Caco-2 (cell line): ENCODE measurements at regions not wholly inside any gene's neighbourhood (a gene's known extent, or its start where the extent isn't known, plus 50 kb on each side); places are given as distances from the start of the nearest gene placed in this dataset.

Source experiments
- BruUV-seq: library from RNA; stranded (reverse); fragments of 400-500 nt; replicated peaks from 2 replicates; lab custom pipeline; 2021; lab: Mats Ljungman, UMichigan
- CTCF ChIA-PET: fragments of 300-600 bp; sonication (Branson Sonifier 250); formaldehyde crosslinking; loops from one replicate; lab custom pipeline; 2022; ENCODE audit warnings: antibody characterized with exemption; lab: Charles Lee
- POLR2A ChIA-PET: fragments of 300-600 bp; sonication (Branson Sonifier 250); formaldehyde crosslinking; loops from one replicate; lab custom pipeline; 2022; ENCODE audit warnings: antibody characterized with exemption; lab: Charles Lee
- DNase-seq, 2 experiments: peaks; one replicate each; pipeline versions ENCODE4 v3.0.0 to v3.0.0-alpha.2; 2020 to 2022
- H3K27me3 ChIP-seq: replicated peaks from 2 replicates; pipeline ENCODE4 v1.6.0; 2011; ENCODE audit warnings: low read length; ENCODE audit not compliant: control insufficient read depth, insufficient read depth
- H3K36me3 ChIP-seq: 2 replicates; pipeline ENCODE4 v1.5.1; 2011; ENCODE audit warnings: low read length; ENCODE audit not compliant: control insufficient read depth, insufficient read depth
- H3K4me1 ChIP-seq: fragments of 250-450 bp; sonication (Bioruptor Pico); 2 replicates; pipeline ENCODE4 v1.5.1; 2020; ENCODE audit warnings: mild to moderate bottlenecking
- H3K4me3 ChIP-seq: 2 replicates; pipeline ENCODE4 v1.5.1; 2011; ENCODE audit warnings: low read depth, mild to moderate bottlenecking, control low read depth, low read length
- H3K9me3 ChIP-seq: fragments of 250-450 bp; sonication (Bioruptor Pico); 2 replicates; pipeline ENCODE4 v1.5.1; 2020; ENCODE audit warnings: mild to moderate bottlenecking, moderate library complexity
- H3K27ac Mint-ChIP-seq: one replicate; pipeline ENCODE4 v1.8.0; 2022; ENCODE audit warnings: mixed read lengths; ENCODE audit not compliant: unreplicated experiment
- H3K27me3 Mint-ChIP-seq: one replicate; pipeline ENCODE4 v1.8.0; 2022; ENCODE audit warnings: mixed read lengths; ENCODE audit not compliant: insufficient read depth, unreplicated experiment
- H3K36me3 Mint-ChIP-seq: one replicate; pipeline ENCODE4 v1.8.0; 2022; ENCODE audit warnings: mild to moderate bottlenecking, mixed read lengths; ENCODE audit not compliant: insufficient read depth, unreplicated experiment
- H3K4me1 Mint-ChIP-seq: one replicate; pipeline ENCODE4 v1.8.0; 2022; ENCODE audit warnings: low read depth, mixed read lengths; ENCODE audit not compliant: unreplicated experiment
- H3K4me3 Mint-ChIP-seq: one replicate; pipeline ENCODE4 v1.8.0; 2022; ENCODE audit warnings: mild to moderate bottlenecking, moderate library complexity, mixed read lengths; ENCODE audit not compliant: unreplicated experiment
- H3K9me3 Mint-ChIP-seq: one replicate; pipeline ENCODE4 v1.8.0; 2022; ENCODE audit warnings: mixed read lengths; ENCODE audit not compliant: unreplicated experiment
- CTCF ChIP-seq, 2 experiments: fragments of 200-600 bp in 1 of 2; IDR thresholded peaks; 1 replicate in 1 of 2; 2 replicates in 1 of 2; pipeline versions ENCODE4 v1.5.1 to v1.8.0; 2011 to 2022; ENCODE audit warnings: antibody characterized with exemption in 1 of 2, control low read depth in 1 of 2, inconsistent platforms in 1 of 2, low read depth in 1 of 2, low read length in 1 of 2, mild to moderate bottlenecking in 1 of 2, moderate library complexity in 1 of 2; ENCODE audit not compliant: insufficient read depth in 1 of 2, severe bottlenecking in 1 of 2, unreplicated experiment in 1 of 2
- intact Hi-C: fragments of 100-400 bp; cut with micrococcal nuclease; formaldehyde crosslinking; loops from one replicate; pipeline ENCODE4 v1.10.0; 2022; ENCODE audit not compliant: unreplicated experiment

- H3K36me3 Mint-ChIP-seq: no peaks in the 10 kb centered on the region
- no peaks in the 10 kb centered on the region for H3K4me1 Mint-ChIP-seq
- no peak overlapping the region for H3K4me3 Mint-ChIP-seq
- H3K4me1 ChIP-seq: no peaks in the 10 kb centered on the region
- H3K27me3 ChIP-seq: no peaks in the 10 kb centered on the region
- no peaks in the 10 kb centered on the region for H3K36me3 ChIP-seq
- no peak for TF ChIP-seq CTCF (IDR thresholded peaks at IDR 0.05; ENCODE audit: insufficient read depth in 1 of 2, low read depth in 1 of 2, low read length in 1 of 2, severe bottlenecking in 1 of 2, unreplicated experiment in 1 of 2)
- no peak overlapping the region for H3K4me3 ChIP-seq
- H3K27me3 Mint-ChIP-seq: peaks cover 23% of the 10 kb centered on the region
- H3K9me3 ChIP-seq: no peaks in the 10 kb centered on the region
- ChIA-PET CTCF (no interaction called here), POLR2A (no interaction called here)
- DNase-seq: no peak
- intact Hi-C loops: no loop called here
- no peak overlapping the region for H3K27ac Mint-ChIP-seq
- H3K9me3 Mint-ChIP-seq: no peaks in the 10 kb centered on the region
- BruUV-seq: no TSS peak
Observed at GRCh38 chr6:109901976-109902375, 76.1 kb upstream of the GPR6 start.

- H3K9me3 ChIP-seq: no peaks in the 10 kb centered on the region
- Mint-ChIP-seq H3K4me1 (no peaks in the 10 kb centered on the region), H3K4me3 (no peak overlapping the region), H3K27me3 (peaks cover 20% of the 10 kb centered on the region), H3K27ac (no peak overlapping the region), H3K36me3 (no peaks in the 10 kb centered on the region), H3K9me3 (no peaks in the 10 kb centered on the region)
- ChIA-PET CTCF (no interaction called here), POLR2A (no interaction called here)
- no peaks in the 10 kb centered on the region for H3K36me3 ChIP-seq
- no peak for DNase-seq
- no peaks in the 10 kb centered on the region for H3K27me3 ChIP-seq
- BruUV-seq: no TSS peak
- H3K4me1 ChIP-seq: no peaks in the 10 kb centered on the region
- no peak for TF ChIP-seq CTCF (IDR thresholded peaks at IDR 0.05; ENCODE audit: insufficient read depth in 1 of 2, low read depth in 1 of 2, low read length in 1 of 2, severe bottlenecking in 1 of 2, unreplicated experiment in 1 of 2)
- intact Hi-C loops: no loop called here
- no peak overlapping the region for H3K4me3 ChIP-seq
Observed at GRCh38 chr6:109902870-109903269, 75.2 kb upstream of the GPR6 start.

- Histone ChIP-seq H3K27me3 (no peaks in the 10 kb centered on the region), H3K9me3 (no peaks in the 10 kb centered on the region), H3K36me3 (no peaks in the 10 kb centered on the region), H3K4me1 (peaks cover 7% of the 10 kb centered on the region; the same call in 1 of the 2 replicates), H3K4me3 (no peak overlapping the region)
- CTCF ChIA-PET: no interaction called here
- no TSS peak for BruUV-seq
- H3K9me3 Mint-ChIP-seq: no peaks in the 10 kb centered on the region
- H3K27me3 Mint-ChIP-seq: peaks cover 7% of the 10 kb centered on the region
- POLR2A ChIA-PET: no interaction called here
- no peak overlapping the region for H3K27ac Mint-ChIP-seq
- H3K36me3 Mint-ChIP-seq: no peaks in the 10 kb centered on the region
- intact Hi-C loops: no loop called here
- DNase-seq: no peak
- H3K4me1 Mint-ChIP-seq: no peaks in the 10 kb centered on the region
- no peak for TF ChIP-seq CTCF (IDR thresholded peaks at IDR 0.05; ENCODE audit: insufficient read depth in 1 of 2, low read depth in 1 of 2, low read length in 1 of 2, severe bottlenecking in 1 of 2, unreplicated experiment in 1 of 2)
- no peak overlapping the region for H3K4me3 Mint-ChIP-seq
Observed at GRCh38 chr6:109910571-109910970, 67.5 kb upstream of the GPR6 start.
